ENCODE measurements at regions not wholly inside any gene's neighbourhood (a gene's known extent, or its start where the extent isn't known, plus 50 kb on each side); places are given as distances from the start of the nearest gene placed in this dataset.

GRCh38 chr20:58018590-58018989 lies 209.9 kb downstream of the ANKRD60 start:
- DNase-seq (no peak), ATAC-seq (no peak)
- H3K27ac Mint-ChIP-seq: peak overlapping the region in 1 of 2 donors; percentile 81
- no peak overlapping the region for H3K4me3 Mint-ChIP-seq
- peaks cover 29% of the 10 kb centered on the region for H3K4me1 Mint-ChIP-seq
- no peaks in the 10 kb centered on the region for H3K9me3 Mint-ChIP-seq
- H3K27me3 Mint-ChIP-seq: peaks cover 60% of the 10 kb centered on the region

GRCh38 chr20:58017970-58018530 lies 210.4 kb downstream of the ANKRD60 start:
- Mint-ChIP-seq H3K27ac (no peak overlapping the region), H3K4me3 (no peak overlapping the region), H3K4me1 (peaks cover 29% of the 10 kb centered on the region), H3K27me3 (peaks cover 60% of the 10 kb centered on the region), H3K9me3 (no peaks in the 10 kb centered on the region)
- DNase-seq (peak in 1 of 2 donors; percentile 42), ATAC-seq (peak; percentile 71)

- Mint-ChIP-seq H3K4me3 (no peak overlapping the region), H3K4me1 (peaks cover 29% of the 10 kb centered on the region), H3K9me3 (no peaks in the 10 kb centered on the region), H3K27me3 (peaks cover 62% of the 10 kb centered on the region), H3K27ac (peak overlapping the region in 1 of 2 donors; percentile 15)
- ATAC-seq (no peak), DNase-seq (no peak)
Measured at GRCh38 chr20:58017231-58017969, 211.1 kb downstream of the ANKRD60 start.

GRCh38 chr20:58016779-58017178 lies 211.7 kb downstream of the ANKRD60 start:
- no peaks in the 10 kb centered on the region for H3K9me3 Mint-ChIP-seq
- H3K27me3 Mint-ChIP-seq: peaks cover 68% of the 10 kb centered on the region
- H3K27ac Mint-ChIP-seq: no peak overlapping the region
- DNase-seq (no peak), ATAC-seq (no peak)
- H3K4me3 Mint-ChIP-seq: no peak overlapping the region
- peaks cover 29% of the 10 kb centered on the region for H3K4me1 Mint-ChIP-seq

GRCh38 chr20:58014628-58015315 lies 213.7 kb downstream of the ANKRD60 start:
- ATAC-seq: peak; percentile 91
- Mint-ChIP-seq H3K4me1 (peaks cover 29% of the 10 kb centered on the region), H3K4me3 (no peak overlapping the region), H3K27me3 (peaks cover 63% of the 10 kb centered on the region), H3K27ac (no peak overlapping the region), H3K9me3 (no peaks in the 10 kb centered on the region)
- peak; percentile 19 to 41 for DNase-seq

GRCh38 chr20:58012731-58013510 lies 215.5 kb downstream of the ANKRD60 start:
- ATAC-seq (no peak), DNase-seq (no peak)
- Mint-ChIP-seq H3K27ac (no peak overlapping the region), H3K9me3 (no peaks in the 10 kb centered on the region), H3K27me3 (peaks cover 55% of the 10 kb centered on the region), H3K4me3 (no peak overlapping the region), H3K4me1 (peaks cover 19% of the 10 kb centered on the region)

- no peak for ATAC-seq
- H3K4me3 Mint-ChIP-seq: no peak overlapping the region
- peaks cover 14% of the 10 kb centered on the region for H3K4me1 Mint-ChIP-seq
- DNase-seq: no peak
- peak overlapping the region in 1 of 2 donors; percentile 85 for H3K27ac Mint-ChIP-seq
- no peaks in the 10 kb centered on the region for H3K9me3 Mint-ChIP-seq
- H3K27me3 Mint-ChIP-seq: peaks cover 52% of the 10 kb centered on the region
Measured at GRCh38 chr20:58011947-58012610, 216.4 kb downstream of the ANKRD60 start.

GRCh38 chr20:58011106-58011946 lies 217.1 kb downstream of the ANKRD60 start:
- H3K9me3 Mint-ChIP-seq: no peaks in the 10 kb centered on the region
- H3K4me1 Mint-ChIP-seq: peaks cover 14% of the 10 kb centered on the region
- H3K4me3 Mint-ChIP-seq: no peak overlapping the region
- ATAC-seq (no peak), DNase-seq (no peak)
- no peak overlapping the region for H3K27ac Mint-ChIP-seq
- peaks cover 48% of the 10 kb centered on the region for H3K27me3 Mint-ChIP-seq

- peaks cover 42% of the 10 kb centered on the region for H3K27me3 Mint-ChIP-seq
- no peak overlapping the region for H3K27ac Mint-ChIP-seq
- peaks cover 14% of the 10 kb centered on the region for H3K4me1 Mint-ChIP-seq
- DNase-seq: no peak
- no peak for ATAC-seq
- H3K4me3 Mint-ChIP-seq: no peak overlapping the region
- H3K9me3 Mint-ChIP-seq: no peaks in the 10 kb centered on the region
Measured at GRCh38 chr20:58010666-58011065, 217.8 kb downstream of the ANKRD60 start.

GRCh38 chr20:58010186-58010585 lies 218.3 kb downstream of the ANKRD60 start:
- ATAC-seq (no peak), DNase-seq (no peak)
- H3K27ac Mint-ChIP-seq: no peak overlapping the region
- no peaks in the 10 kb centered on the region for H3K9me3 Mint-ChIP-seq
- no peak overlapping the region for H3K4me3 Mint-ChIP-seq
- peaks cover 14% of the 10 kb centered on the region for H3K4me1 Mint-ChIP-seq
- peaks cover 37% of the 10 kb centered on the region for H3K27me3 Mint-ChIP-seq

- DNase-seq: no peak
- Mint-ChIP-seq H3K9me3 (no peaks in the 10 kb centered on the region), H3K27ac (no peak overlapping the region), H3K27me3 (peaks cover 37% of the 10 kb centered on the region), H3K4me3 (no peak overlapping the region), H3K4me1 (peaks cover under 1% of the 10 kb centered on the region)
- no peak for ATAC-seq
Measured at GRCh38 chr20:58008866-58009265, 219.6 kb downstream of the ANKRD60 start.

- ATAC-seq (no peak), DNase-seq (no peak)
- Mint-ChIP-seq H3K9me3 (no peaks in the 10 kb centered on the region), H3K4me3 (no peak overlapping the region), H3K27ac (no peak overlapping the region), H3K4me1 (no peaks in the 10 kb centered on the region), H3K27me3 (peaks cover 37% of the 10 kb centered on the region)
Measured at GRCh38 chr20:58008413-58008812, 220.0 kb downstream of the ANKRD60 start.

GRCh38 chr20:58007947-58008346 lies 220.5 kb downstream of the ANKRD60 start:
- no peak for ATAC-seq
- H3K27me3 Mint-ChIP-seq: peaks cover 37% of the 10 kb centered on the region
- H3K27ac Mint-ChIP-seq: no peak overlapping the region
- H3K4me1 Mint-ChIP-seq: no peaks in the 10 kb centered on the region
- no peak overlapping the region for H3K4me3 Mint-ChIP-seq
- no peak for DNase-seq
- no peaks in the 10 kb centered on the region for H3K9me3 Mint-ChIP-seq

Data from stimulated activated naive CD8-positive, alpha-beta T cell treated with anti-CD3 and anti-CD28 coated beads, Interleukin-15, amount 100 ng/mL, for 72 hours (primary cell).